ENCODE measurements at regions not wholly inside any gene's neighbourhood (a gene's known extent, or its start where the extent isn't known, plus 50 kb on each side); places are given as distances from the start of the nearest gene placed in this dataset.
A peak's percentile ranks its signal among the peaks of the same experiment; 100 is the strongest.

DNA sequence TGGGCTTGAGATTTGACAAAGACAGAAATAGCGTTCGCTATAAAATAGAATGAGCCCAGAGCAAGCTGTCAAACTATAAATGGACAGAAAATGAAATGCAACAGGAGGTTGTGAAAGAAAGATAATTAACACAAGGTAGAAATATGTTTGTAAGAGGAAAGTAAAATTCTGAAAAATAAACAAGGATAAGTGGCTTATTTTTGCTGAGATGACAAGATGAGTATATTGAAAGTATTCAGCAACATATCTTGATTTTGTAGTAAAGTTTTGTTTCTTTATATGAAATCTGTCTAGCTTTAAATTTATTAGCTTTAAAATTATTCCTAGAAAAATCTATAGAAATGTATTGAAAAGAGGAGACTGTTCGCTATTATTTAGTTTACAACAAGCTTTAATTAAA, 111.9 kb upstream of the RPS23 start:
- Histone ChIP-seq H3K9me3 (ENCODE audit: insufficient read depth, low read depth, low read length) (no peaks in the 10 kb centered on the region), H3K4me3 (ENCODE audit: low read length, poor library complexity, severe bottlenecking) (no peak overlapping the region), H3K79me2 (ENCODE audit: insufficient read depth, low read length) (no peaks in the 10 kb centered on the region), H3K9me2 (replicated peaks; ENCODE audit: low read depth, low read length) (no peaks in the 10 kb centered on the region), H3K4me2 (ENCODE audit: low read depth, low read length, poor library complexity, severe bottlenecking) (no peak overlapping the region), H3K4me1 (ENCODE audit: insufficient read depth, low read length, poor library complexity, severe bottlenecking) (peaks cover 5% of the 10 kb centered on the region), H3K9ac (ENCODE audit: low read depth, low read length, poor library complexity, severe bottlenecking) (no peak overlapping the region), H3K36me3 (ENCODE audit: insufficient read depth, low read length) (no peaks in the 10 kb centered on the region), H2AFZ (ENCODE audit: low read length) (no peak overlapping the region), H4K20me1 (ENCODE audit: insufficient read depth, low read length, poor library complexity, severe bottlenecking) (no peaks in the 10 kb centered on the region), H3K27me3 (ENCODE audit: insufficient read depth, low read length, poor library complexity, severe bottlenecking) (no peaks in the 10 kb centered on the region), H3F3A (ENCODE audit: low read depth) (no peaks in the 10 kb centered on the region)
- no peak for TF ChIP-seq EZH2phosphoT487 (IDR thresholded peaks at IDR 0.05; ENCODE audit: borderline replicate concordance)
- TF ChIP-seq, protein P1, sequence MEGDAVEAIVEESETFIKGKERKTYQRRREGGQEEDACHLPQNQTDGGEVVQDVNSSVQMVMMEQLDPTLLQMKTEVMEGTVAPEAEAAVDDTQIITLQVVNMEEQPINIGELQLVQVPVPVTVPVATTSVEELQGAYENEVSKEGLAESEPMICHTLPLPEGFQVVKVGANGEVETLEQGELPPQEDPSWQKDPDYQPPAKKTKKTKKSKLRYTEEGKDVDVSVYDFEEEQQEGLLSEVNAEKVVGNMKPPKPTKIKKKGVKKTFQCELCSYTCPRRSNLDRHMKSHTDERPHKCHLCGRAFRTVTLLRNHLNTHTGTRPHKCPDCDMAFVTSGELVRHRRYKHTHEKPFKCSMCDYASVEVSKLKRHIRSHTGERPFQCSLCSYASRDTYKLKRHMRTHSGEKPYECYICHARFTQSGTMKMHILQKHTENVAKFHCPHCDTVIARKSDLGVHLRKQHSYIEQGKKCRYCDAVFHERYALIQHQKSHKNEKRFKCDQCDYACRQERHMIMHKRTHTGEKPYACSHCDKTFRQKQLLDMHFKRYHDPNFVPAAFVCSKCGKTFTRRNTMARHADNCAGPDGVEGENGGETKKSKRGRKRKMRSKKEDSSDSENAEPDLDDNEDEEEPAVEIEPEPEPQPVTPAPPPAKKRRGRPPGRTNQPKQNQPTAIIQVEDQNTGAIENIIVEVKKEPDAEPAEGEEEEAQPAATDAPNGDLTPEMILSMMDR (conservative IDR thresholded peaks at IDR 0.05; ENCODE audit: low read length) = no peak

DNA sequence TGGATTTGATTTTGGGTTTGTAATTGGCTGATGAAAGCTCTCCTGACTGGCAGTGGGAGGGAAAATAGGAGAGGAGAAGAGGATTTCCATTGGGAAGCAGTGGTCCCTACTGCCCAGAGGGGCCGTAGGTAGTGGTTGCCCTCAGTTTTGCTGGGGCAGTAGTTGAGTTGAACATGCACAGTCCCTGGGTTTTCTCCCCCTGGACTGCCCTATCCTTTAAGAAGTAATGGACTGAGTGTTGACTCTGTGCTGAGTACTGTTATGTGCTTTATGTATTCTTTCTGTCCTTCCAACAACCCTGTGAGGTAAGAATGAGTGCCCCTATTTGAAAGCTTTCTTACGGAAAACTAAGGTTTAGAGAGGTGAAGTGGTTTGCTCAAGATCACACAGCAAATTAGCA, 111.2 kb upstream of the RPS23 start:
- H3K4me2 ChIP-seq (ENCODE audit: low read depth, low read length, poor library complexity, severe bottlenecking) = peak overlapping the region; percentile 60
- no peak for TF ChIP-seq EZH2phosphoT487 (IDR thresholded peaks at IDR 0.05; ENCODE audit: borderline replicate concordance)
- TF ChIP-seq, protein P1 (conservative IDR thresholded peaks at IDR 0.05; ENCODE audit: low read length) = no peak

DNA sequence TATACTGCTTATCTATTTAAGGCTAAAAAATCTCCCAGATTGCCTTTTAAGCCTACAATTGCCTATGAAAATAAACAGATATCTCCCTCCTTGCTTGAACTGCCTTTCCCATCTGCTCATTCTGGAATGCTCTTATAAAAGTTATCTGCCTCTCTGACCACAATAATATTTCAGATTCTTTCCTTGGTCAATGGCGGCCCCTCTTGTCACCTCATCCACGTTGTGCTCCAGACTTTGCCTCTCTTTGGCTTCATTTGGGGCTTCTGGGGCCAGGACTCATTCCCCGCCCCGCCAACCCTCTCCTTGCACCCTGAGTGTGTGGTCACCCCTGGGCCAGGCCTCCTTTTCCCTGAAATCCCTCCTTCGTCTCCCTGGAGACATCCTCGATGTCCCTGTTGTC, 110.0 kb upstream of the RPS23 start:
- TF ChIP-seq, protein P1 (conservative IDR thresholded peaks at IDR 0.05; ENCODE audit: low read length) = no peak
- TF ChIP-seq EZH2phosphoT487 (IDR thresholded peaks at IDR 0.05; ENCODE audit: borderline replicate concordance) = no peak
- H3K9me3 ChIP-seq (ENCODE audit: insufficient read depth, low read depth, low read length) = no peaks in the 10 kb centered on the region
- H3K4me3 ChIP-seq (ENCODE audit: low read length, poor library complexity, severe bottlenecking) = no peak overlapping the region
- no peaks in the 10 kb centered on the region for H3F3A ChIP-seq (ENCODE audit: low read depth)
- no peak overlapping the region for H2AFZ ChIP-seq (ENCODE audit: low read length)
- no peak overlapping the region for H3K9ac ChIP-seq (ENCODE audit: low read depth, low read length, poor library complexity, severe bottlenecking)
- H3K79me2 ChIP-seq (ENCODE audit: insufficient read depth, low read length) = no peaks in the 10 kb centered on the region
- peak overlapping the region; percentile 60 for H3K4me2 ChIP-seq (ENCODE audit: low read depth, low read length, poor library complexity, severe bottlenecking)
- H3K36me3 ChIP-seq (ENCODE audit: insufficient read depth, low read length) = no peaks in the 10 kb centered on the region
- H3K27me3 ChIP-seq (ENCODE audit: insufficient read depth, low read length, poor library complexity, severe bottlenecking) = no peaks in the 10 kb centered on the region
- peaks cover 5% of the 10 kb centered on the region for H3K4me1 ChIP-seq (ENCODE audit: insufficient read depth, low read length, poor library complexity, severe bottlenecking)
- H4K20me1 ChIP-seq (ENCODE audit: insufficient read depth, low read length, poor library complexity, severe bottlenecking) = no peaks in the 10 kb centered on the region
- no peaks in the 10 kb centered on the region for H3K9me2 ChIP-seq (replicated peaks; ENCODE audit: low read depth, low read length)

More for the DNA sequence above, 111.2 kb upstream of the RPS23 start:
- Histone ChIP-seq H3K9ac (ENCODE audit: low read depth, low read length, poor library complexity, severe bottlenecking) (no peak overlapping the region), H2AFZ (ENCODE audit: low read length) (peak overlapping the region; percentile 43; the same call in 1 of the 2 replicates), H3K79me2 (ENCODE audit: insufficient read depth, low read length) (no peaks in the 10 kb centered on the region), H3K9me3 (ENCODE audit: insufficient read depth, low read depth, low read length) (no peaks in the 10 kb centered on the region), H3K4me1 (ENCODE audit: insufficient read depth, low read length, poor library complexity, severe bottlenecking) (peaks cover 5% of the 10 kb centered on the region), H4K20me1 (ENCODE audit: insufficient read depth, low read length, poor library complexity, severe bottlenecking) (no peaks in the 10 kb centered on the region), H3K9me2 (replicated peaks; ENCODE audit: low read depth, low read length) (no peaks in the 10 kb centered on the region), H3K27me3 (ENCODE audit: insufficient read depth, low read length, poor library complexity, severe bottlenecking) (no peaks in the 10 kb centered on the region), H3K36me3 (ENCODE audit: insufficient read depth, low read length) (no peaks in the 10 kb centered on the region), H3F3A (ENCODE audit: low read depth) (no peaks in the 10 kb centered on the region), H3K4me3 (ENCODE audit: low read length, poor library complexity, severe bottlenecking) (peak overlapping the region; percentile 44)

Data from Loucy (cell line).